WTC11 (cell line): ENCODE measurements at regions not wholly inside any gene's neighbourhood (a gene's known extent, or its start where the extent isn't known, plus 50 kb on each side); places are given as distances from the start of the nearest gene placed in this dataset.
"Not testable (repeated sequence)": the region's sequence is repeated elsewhere in the genome, so short reads cannot be mapped to it uniquely, and the experiment has no call there.

Experiments used
- CTCF ChIP-seq: fragments of 200-600 bp; IDR thresholded peaks from 2 replicates; pipeline ENCODE4 v1.8.0; 2022; ENCODE audit warnings: antibody characterized with exemption
- NFE2L1 ChIP-seq: sonication (generic); formaldehyde crosslinking; IDR thresholded peaks from 2 replicates; pipeline ENCODE4 v1.8.1; 2023; ENCODE audit warnings: missing genetic modification reagents
- ZNF263 ChIP-seq: sonication (generic); formaldehyde crosslinking; IDR thresholded peaks from 2 replicates; pipeline ENCODE4 v1.8.1; 2022; ENCODE audit warnings: low read depth, mild to moderate bottlenecking, moderate library complexity, missing genetic modification reagents

GRCh38 chr19:21651478-21651877 is 115.9 kb downstream of the ZNF100 start:
- TF ChIP-seq NFE2L1 (CRISPR knock-in tag); CTCF; ZNF263 (CRISPR knock-in tag): not testable (repeated sequence)
